ENCODE measurements at regions not wholly inside any gene's neighbourhood (a gene's known extent, or its start where the extent isn't known, plus 50 kb on each side); places are given as distances from the start of the nearest gene placed in this dataset.

- no peak overlapping the region for H3K4me3 ChIP-seq
- TF ChIP-seq CTCF (IDR thresholded peaks at IDR 0.05): no peak
- H3K27me3 ChIP-seq (ENCODE audit: insufficient read depth in 3 of 3, low read length in 2 of 3): no peaks in the 10 kb centered on the region
- no peaks in the 10 kb centered on the region for H3K9me3 ChIP-seq
- intact Hi-C loops (cut with DNase I): no loop called here
- ATAC-seq (no peak), DNase-seq (no peak)
- H3K27ac ChIP-seq: no peak overlapping the region
- H3K36me3 ChIP-seq (ENCODE audit: insufficient read depth in 1 of 2, low read depth in 1 of 2): peaks cover 0 to 7% of the 10 kb centered on the region in 2 donors
- peaks cover 18% of the 10 kb centered on the region for H3K4me1 ChIP-seq
Observed at GRCh38 chr1:95176861-95177260, 57.1 kb upstream of the RWDD3 start.

GRCh38 chr1:95179205-95179986 lies 54.6 kb upstream of the RWDD3 start:
- no peak overlapping the region for H3K4me3 ChIP-seq

GRCh38 chr1:95180371-95180770 lies 53.6 kb upstream of the RWDD3 start:
- 89 to 95% (median 91%) methylated on average over 2 of the region's 2 CpGs for WGBS, 3 donors
- no peak for TF ChIP-seq CTCF (IDR thresholded peaks at IDR 0.05)
- Histone ChIP-seq H3K9me3 (no peaks in the 10 kb centered on the region), H3K36me3 (ENCODE audit: insufficient read depth in 1 of 2, low read depth in 1 of 2) (no peaks in the 10 kb centered on the region), H3K27ac (no peak overlapping the region), H3K4me3 (no peak overlapping the region), H3K4me1 (peaks cover 9% of the 10 kb centered on the region), H3K27me3 (ENCODE audit: insufficient read depth in 3 of 3, low read length in 2 of 3) (no peaks in the 10 kb centered on the region)
- intact Hi-C loops (cut with DNase I): no loop called here
- ATAC-seq: no peak
- no peak for DNase-seq

More at GRCh38 chr1:95179205-95179986, 54.6 kb upstream of the RWDD3 start:
- H3K9me3 ChIP-seq: no peaks in the 10 kb centered on the region
- WGBS, 3 donors: 40 to 71% (median 40%) methylated on average over 2 of the region's 2 CpGs
- no peaks in the 10 kb centered on the region for H3K36me3 ChIP-seq (ENCODE audit: insufficient read depth in 1 of 2, low read depth in 1 of 2)
- DNase-seq (no peak), ATAC-seq (no peak)
- no peak for TF ChIP-seq CTCF (IDR thresholded peaks at IDR 0.05)
- intact Hi-C loops (cut with DNase I): no loop called here
- H3K4me1 ChIP-seq: peaks cover 9% of the 10 kb centered on the region
- H3K27ac ChIP-seq: no peak overlapping the region
- H3K27me3 ChIP-seq (ENCODE audit: insufficient read depth in 3 of 3, low read length in 2 of 3): no peaks in the 10 kb centered on the region

GRCh38 chr1:95181096-95181495 lies 52.9 kb upstream of the RWDD3 start:
- H3K4me3 ChIP-seq: no peak overlapping the region
- no peak for TF ChIP-seq CTCF (IDR thresholded peaks at IDR 0.05)
- H3K36me3 ChIP-seq (ENCODE audit: insufficient read depth in 1 of 2, low read depth in 1 of 2): no peaks in the 10 kb centered on the region
- H3K27ac ChIP-seq: no peak overlapping the region
- peaks cover 9% of the 10 kb centered on the region for H3K4me1 ChIP-seq
- H3K27me3 ChIP-seq (ENCODE audit: insufficient read depth in 3 of 3, low read length in 2 of 3): no peaks in the 10 kb centered on the region
- no peak for DNase-seq
- H3K9me3 ChIP-seq: no peaks in the 10 kb centered on the region
- no peak for ATAC-seq
- intact Hi-C loops (cut with DNase I): no loop called here

GRCh38 chr1:95183952-95184351 lies 50.1 kb upstream of the RWDD3 start:
- Histone ChIP-seq H3K9me3 (no peaks in the 10 kb centered on the region), H3K36me3 (ENCODE audit: insufficient read depth in 1 of 2, low read depth in 1 of 2) (no peaks in the 10 kb centered on the region), H3K27ac (no peak overlapping the region), H3K4me3 (no peak overlapping the region), H3K27me3 (ENCODE audit: insufficient read depth in 3 of 3, low read length in 2 of 3) (no peaks in the 10 kb centered on the region), H3K4me1 (peaks cover 7% of the 10 kb centered on the region)
- DNase-seq (no peak), ATAC-seq (no peak)
- no peak for TF ChIP-seq CTCF (IDR thresholded peaks at IDR 0.05)
- intact Hi-C loops (cut with DNase I): no loop called here
